OCI-LY3 (cell line): ENCODE measurements at regions not wholly inside any gene's neighbourhood (a gene's known extent, or its start where the extent isn't known, plus 50 kb on each side); places are given as distances from the start of the nearest gene placed in this dataset.

Experiments used
- H2AFZ ChIP-seq: fragments of 200-600, 300-600 bp; shearing (Covaris generic); 2 replicates; pipeline ENCODE4 v1.6.0; 2014; ENCODE audit warnings: antibody characterized with exemption, low read depth, low read length
- H3K27ac ChIP-seq: fragments of 200-600, 300-600 bp; sonication (generic); 2 replicates; pipeline ENCODE4 v1.5.1; 2014; ENCODE audit warnings: mild to moderate bottlenecking, low read length, moderate library complexity, mixed read lengths
- H3K27me3 ChIP-seq: fragments of 200-600, 300-600 bp; sonication (generic); 2 replicates; pipeline ENCODE4 v1.6.1; 2014; ENCODE audit warnings: low read depth, low read length, mixed read lengths
- H3K36me3 ChIP-seq: fragments of 200-600, 300-600 bp; sonication (generic); replicated peaks from 2 replicates; pipeline ENCODE3; 2014; ENCODE audit warnings: low read depth, low read length, mixed read lengths
- H3K4me1 ChIP-seq: fragments of 300-600, 200-600 bp; sonication (generic); 2 replicates; pipeline ENCODE4 v1.6.1; 2014; ENCODE audit warnings: low read length, mixed read lengths
- H3K4me2 ChIP-seq: fragments of 200-600, 300-600 bp; sonication (generic); 2 replicates; pipeline ENCODE4 v1.6.1; 2014; ENCODE audit warnings: low read length, mixed read lengths
- H3K4me3 ChIP-seq: fragments of 300-600, 200-600 bp; sonication (generic); 2 replicates; pipeline ENCODE4 v1.5.1; 2014; ENCODE audit warnings: antibody characterized with exemption, mild to moderate bottlenecking, low read length, moderate library complexity
- H3K79me2 ChIP-seq: fragments of 300-600, 200-600 bp; shearing (Covaris generic); 2 replicates; pipeline ENCODE4 v1.6.1; 2014; ENCODE audit warnings: mild to moderate bottlenecking, low read length, mixed read lengths
- H3K9ac ChIP-seq: fragments of 300-600, 200-600 bp; shearing (Covaris generic); 2 replicates; pipeline ENCODE4 v1.6.0; 2014; ENCODE audit warnings: mild to moderate bottlenecking, low read length, moderate library complexity
- H3K9me3 ChIP-seq: fragments of 200-600, 300-600 bp; shearing (Covaris generic); 2 replicates; pipeline ENCODE4 v1.6.1; 2014; ENCODE audit warnings: low read length, mixed read lengths; ENCODE audit not compliant: insufficient read depth
- H4K20me1 ChIP-seq: fragments of 200-600, 300-600 bp; sonication (generic); 2 replicates; pipeline ENCODE4 v1.6.1; 2016; ENCODE audit warnings: low read length, mixed read lengths; ENCODE audit not compliant: insufficient read depth
- EZH2phosphoT487 ChIP-seq: fragments of 200-600 bp; shearing (Covaris generic); IDR thresholded peaks from 2 replicates; pipeline ENCODE4 v1.6.1; 2018; ENCODE audit warnings: antibody characterized with exemption, mixed run types, low read depth
- TF ChIP-seq, protein P1 (sequence below): fragments of 200-600, 300-600 bp; sonication (generic); IDR thresholded peaks from 2 replicates; pipeline ENCODE4 v1.5.1; 2014; ENCODE audit warnings: antibody characterized with exemption, low read length, low read depth

DNA sequence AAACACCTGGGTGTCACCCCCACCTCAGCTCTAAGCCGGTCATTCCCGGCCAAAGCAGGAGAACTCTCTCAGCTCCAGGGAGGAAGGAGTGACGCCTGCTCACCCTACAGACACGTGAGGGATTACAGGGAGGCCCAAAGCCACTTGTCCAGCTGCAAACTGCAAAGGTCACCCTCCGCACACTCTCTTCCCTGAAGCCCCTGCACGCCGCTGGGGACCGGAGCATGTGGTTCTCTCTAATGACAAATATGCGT, 108.0 kb upstream of the ID2 start:
- Histone ChIP-seq H3K4me1 (peaks cover 83% of the 10 kb centered on the region), H3K36me3 (peaks cover 27% of the 10 kb centered on the region), H3K27me3 (no peaks in the 10 kb centered on the region), H3K4me2 (peak overlapping the region; percentile 78), H4K20me1 (no peaks in the 10 kb centered on the region), H3K9ac (peak overlapping the region; percentile 85), H3K79me2 (peaks cover 7% of the 10 kb centered on the region), H3K9me3 (no peaks in the 10 kb centered on the region; the same call in 1 of the 2 replicates), H3K27ac (peak overlapping the region; percentile 91), H2AFZ (peak overlapping the region; percentile 26; the same call in 1 of the 2 replicates), H3K4me3 (peak overlapping the region; percentile 76)
- TF ChIP-seq, protein P1, sequence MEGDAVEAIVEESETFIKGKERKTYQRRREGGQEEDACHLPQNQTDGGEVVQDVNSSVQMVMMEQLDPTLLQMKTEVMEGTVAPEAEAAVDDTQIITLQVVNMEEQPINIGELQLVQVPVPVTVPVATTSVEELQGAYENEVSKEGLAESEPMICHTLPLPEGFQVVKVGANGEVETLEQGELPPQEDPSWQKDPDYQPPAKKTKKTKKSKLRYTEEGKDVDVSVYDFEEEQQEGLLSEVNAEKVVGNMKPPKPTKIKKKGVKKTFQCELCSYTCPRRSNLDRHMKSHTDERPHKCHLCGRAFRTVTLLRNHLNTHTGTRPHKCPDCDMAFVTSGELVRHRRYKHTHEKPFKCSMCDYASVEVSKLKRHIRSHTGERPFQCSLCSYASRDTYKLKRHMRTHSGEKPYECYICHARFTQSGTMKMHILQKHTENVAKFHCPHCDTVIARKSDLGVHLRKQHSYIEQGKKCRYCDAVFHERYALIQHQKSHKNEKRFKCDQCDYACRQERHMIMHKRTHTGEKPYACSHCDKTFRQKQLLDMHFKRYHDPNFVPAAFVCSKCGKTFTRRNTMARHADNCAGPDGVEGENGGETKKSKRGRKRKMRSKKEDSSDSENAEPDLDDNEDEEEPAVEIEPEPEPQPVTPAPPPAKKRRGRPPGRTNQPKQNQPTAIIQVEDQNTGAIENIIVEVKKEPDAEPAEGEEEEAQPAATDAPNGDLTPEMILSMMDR, result no peak
- no peak for TF ChIP-seq EZH2phosphoT487

DNA sequence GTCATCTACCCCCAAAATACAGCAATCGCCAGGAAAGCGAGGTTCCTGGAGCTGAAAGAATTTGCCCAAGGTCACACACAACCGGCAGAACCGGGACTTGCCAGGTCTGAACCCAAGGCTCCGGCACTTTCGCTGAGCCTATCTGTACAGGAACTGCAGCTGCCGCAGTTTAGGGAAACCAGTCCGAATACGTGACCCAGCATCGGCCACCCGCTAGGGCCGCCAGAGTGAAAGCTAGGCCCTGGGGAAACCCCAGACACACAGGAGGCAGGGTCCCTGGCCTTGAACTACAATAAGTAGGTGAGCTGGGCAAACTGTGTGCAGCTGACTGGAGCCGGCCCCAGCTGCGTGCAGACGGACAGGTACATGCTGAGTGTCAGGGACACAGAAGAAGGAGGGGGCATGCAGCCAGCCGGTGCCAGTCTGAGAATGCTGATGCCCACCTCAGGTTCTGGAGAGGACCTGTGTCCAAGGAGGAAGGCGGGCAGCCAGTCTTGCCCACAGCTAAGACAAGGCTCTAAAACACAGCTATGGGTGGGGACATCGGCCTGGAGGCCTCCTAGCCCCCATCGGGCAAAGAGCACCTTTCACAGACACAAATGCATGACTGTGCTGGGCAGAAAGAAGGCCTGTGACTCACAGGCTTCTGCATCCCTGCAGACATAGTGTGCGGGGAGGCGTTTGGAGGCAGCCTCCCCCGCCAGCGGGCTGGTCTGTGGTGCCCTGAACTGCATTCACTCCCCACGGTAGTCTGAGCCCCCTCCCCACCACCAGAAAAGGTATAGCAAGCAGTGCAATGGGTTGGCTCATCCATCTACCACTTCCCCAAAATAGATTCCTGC, 107.4 kb upstream of the ID2 start:
- H3K4me3 ChIP-seq, result peak overlapping the region; percentile 76
- H4K20me1 ChIP-seq, result no peaks in the 10 kb centered on the region
- H3K4me1 ChIP-seq, result peaks cover 89% of the 10 kb centered on the region
- H3K27me3 ChIP-seq, result no peaks in the 10 kb centered on the region
- no peaks in the 10 kb centered on the region; the same call in 1 of the 2 replicates for H3K9me3 ChIP-seq
- peak overlapping the region; percentile 85 for H3K9ac ChIP-seq
- H3K36me3 ChIP-seq, result peaks cover 25% of the 10 kb centered on the region
- TF ChIP-seq, protein P1, result no peak
- no peak for TF ChIP-seq EZH2phosphoT487
- peaks cover 7% of the 10 kb centered on the region for H3K79me2 ChIP-seq
- peak overlapping the region; percentile 91 for H3K27ac ChIP-seq
- H3K4me2 ChIP-seq, result peak overlapping the region; percentile 78
- peak overlapping the region; percentile 26; the same call in 1 of the 2 replicates for H2AFZ ChIP-seq

DNA sequence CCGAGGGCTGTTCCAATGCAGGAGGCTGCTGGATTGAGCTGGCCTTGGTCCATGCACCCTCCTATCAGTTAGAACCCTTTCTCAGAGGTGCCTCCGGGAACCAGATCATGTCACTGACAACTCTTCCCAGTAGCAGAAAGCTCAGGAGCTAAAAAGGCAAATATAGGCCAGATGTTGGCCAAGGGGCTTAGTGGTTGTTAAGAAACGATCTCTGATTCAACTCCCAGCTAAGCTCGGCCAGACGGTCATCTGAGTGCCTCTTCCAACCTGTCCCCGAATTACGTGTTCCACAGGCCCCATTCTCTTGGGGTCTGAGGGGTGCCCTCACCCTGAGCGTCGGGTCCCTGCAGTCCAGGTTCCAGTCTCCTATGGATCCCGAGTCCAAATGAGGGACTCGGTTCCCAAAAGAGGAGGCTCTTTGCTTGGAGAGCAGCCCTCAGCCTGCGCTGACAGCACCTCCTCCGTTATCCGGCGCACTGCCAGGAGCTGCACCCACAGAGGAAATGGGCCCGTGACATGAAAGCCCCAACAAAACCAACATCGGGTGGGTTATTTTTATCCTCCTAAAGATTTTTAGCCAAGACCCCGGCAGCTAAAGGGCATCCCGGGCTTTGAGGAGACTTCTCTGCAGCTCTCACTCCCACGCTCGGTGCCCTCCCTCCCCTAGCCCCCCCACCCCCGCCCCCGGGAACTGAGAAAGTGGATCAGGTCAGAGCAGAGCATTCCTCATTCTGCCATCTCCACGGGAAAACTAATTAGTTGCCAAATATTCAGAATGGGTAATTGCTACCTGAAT, 106.6 kb upstream of the ID2 start:
- no peak overlapping the region for H2AFZ ChIP-seq
- H3K4me3 ChIP-seq, result peak overlapping the region; percentile 76
- H3K36me3 ChIP-seq, result peaks cover 19% of the 10 kb centered on the region
- H3K27me3 ChIP-seq, result no peaks in the 10 kb centered on the region
- H3K27ac ChIP-seq, result peak overlapping the region; percentile 91
- H3K9me3 ChIP-seq, result no peaks in the 10 kb centered on the region; the same call in 1 of the 2 replicates
- no peak for TF ChIP-seq EZH2phosphoT487
- TF ChIP-seq, protein P1, result no peak
- H3K79me2 ChIP-seq, result peaks cover 7% of the 10 kb centered on the region
- H4K20me1 ChIP-seq, result no peaks in the 10 kb centered on the region
- H3K4me1 ChIP-seq, result peaks cover 94% of the 10 kb centered on the region
- peak overlapping the region; percentile 85 for H3K9ac ChIP-seq
- peak overlapping the region; percentile 78 for H3K4me2 ChIP-seq

DNA sequence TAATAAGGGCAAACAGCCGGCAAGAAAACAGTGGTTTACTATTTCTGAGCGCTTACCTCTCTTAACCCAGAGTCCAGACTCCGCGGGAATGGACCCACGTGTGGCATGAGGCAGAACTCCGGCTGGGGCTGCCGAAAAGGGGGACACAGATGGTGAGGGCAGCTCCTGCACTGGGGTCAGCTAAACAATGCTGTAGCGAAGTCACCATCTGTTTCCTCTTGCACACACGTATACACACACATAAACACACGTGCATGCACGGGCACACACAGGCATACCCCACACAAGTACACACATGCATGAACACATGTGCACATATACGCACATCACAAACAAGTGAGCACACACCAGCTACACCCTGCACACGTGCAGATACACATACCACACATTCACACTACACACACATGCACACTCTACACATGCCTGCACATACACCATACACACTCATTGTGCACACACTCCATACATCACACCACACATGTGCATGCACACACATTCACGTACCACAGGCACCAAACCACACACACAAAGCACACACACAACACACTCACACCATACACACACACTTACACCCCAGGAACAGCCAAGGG, 105.9 kb upstream of the ID2 start:
- no peak overlapping the region for H2AFZ ChIP-seq
- no peaks in the 10 kb centered on the region for H3K27me3 ChIP-seq
- H4K20me1 ChIP-seq, result no peaks in the 10 kb centered on the region
- no peak for TF ChIP-seq EZH2phosphoT487
- TF ChIP-seq, protein P1, result no peak
- H3K4me2 ChIP-seq, result peak overlapping the region; percentile 78
- H3K9me3 ChIP-seq, result no peaks in the 10 kb centered on the region; the same call in 1 of the 2 replicates
- H3K36me3 ChIP-seq, result peaks cover 14% of the 10 kb centered on the region
- peak overlapping the region; percentile 76 for H3K4me3 ChIP-seq
- H3K27ac ChIP-seq, result peak overlapping the region; percentile 91
- H3K4me1 ChIP-seq, result peaks cover 97% of the 10 kb centered on the region
- peaks cover 7% of the 10 kb centered on the region for H3K79me2 ChIP-seq
- peak overlapping the region; percentile 85 for H3K9ac ChIP-seq
